Endothelial cell (in vitro differentiated cells): ENCODE measurements at regions not wholly inside any gene's neighbourhood (a gene's known extent, or its start where the extent isn't known, plus 50 kb on each side); places are given as distances from the start of the nearest gene placed in this dataset.

Source experiments
- DNase-seq: peaks from one replicate; pipeline ENCODE4 v3.0.0; 2021; ENCODE audit warnings: low spot score
- H3K27ac Mint-ChIP-seq: one replicate; pipeline ENCODE4 v1.8.0; 2021; ENCODE audit warnings: mixed read lengths, inconsistent platforms; ENCODE audit not compliant: unreplicated experiment
- H3K27me3 Mint-ChIP-seq: one replicate; pipeline ENCODE4 v1.8.0; 2021; ENCODE audit warnings: mild to moderate bottlenecking, moderate library complexity, mixed read lengths, inconsistent platforms; ENCODE audit not compliant: unreplicated experiment
- H3K36me3 Mint-ChIP-seq: one replicate; pipeline ENCODE4 v1.8.0; 2021; ENCODE audit warnings: mild to moderate bottlenecking, low read depth, mixed read lengths, inconsistent platforms; ENCODE audit not compliant: unreplicated experiment
- H3K4me1 Mint-ChIP-seq: one replicate; pipeline ENCODE4 v1.8.0; 2021; ENCODE audit warnings: mild to moderate bottlenecking, mixed read lengths, inconsistent platforms; ENCODE audit not compliant: unreplicated experiment
- H3K4me3 Mint-ChIP-seq: one replicate; pipeline ENCODE4 v1.8.0; 2021; ENCODE audit warnings: mild to moderate bottlenecking, mixed read lengths, inconsistent platforms; ENCODE audit not compliant: unreplicated experiment
- H3K9me3 Mint-ChIP-seq: one replicate; pipeline ENCODE4 v1.8.0; 2021; ENCODE audit warnings: mixed read lengths, inconsistent platforms; ENCODE audit not compliant: unreplicated experiment
- CTCF ChIP-seq: fragments of 200-600 bp; sonication (generic); IDR thresholded peaks from one replicate; pipeline ENCODE4 v1.5.0; 2021; ENCODE audit warnings: antibody characterized with exemption; ENCODE audit not compliant: unreplicated experiment

GRCh38 chr18:60146220-60146960, 226.2 kb downstream of the MC4R start:
- Mint-ChIP-seq H3K4me3 (no peak overlapping the region), H3K36me3 (no peaks in the 10 kb centered on the region), H3K27me3 (no peaks in the 10 kb centered on the region), H3K27ac (no peak overlapping the region), H3K9me3 (no peaks in the 10 kb centered on the region), H3K4me1 (no peaks in the 10 kb centered on the region)
- no peak for DNase-seq
- no peak for TF ChIP-seq CTCF

GRCh38 chr18:60145776-60146175, 226.8 kb downstream of the MC4R start:
- H3K27ac Mint-ChIP-seq: no peak overlapping the region
- no peak for DNase-seq
- H3K27me3 Mint-ChIP-seq: no peaks in the 10 kb centered on the region

GRCh38 chr18:60134806-60135205, 235.0 kb downstream of the PMAIP1 start:
- TF ChIP-seq CTCF: no peak
- Mint-ChIP-seq H3K27ac (no peak overlapping the region), H3K27me3 (peaks cover 4% of the 10 kb centered on the region), H3K9me3 (no peaks in the 10 kb centered on the region), H3K36me3 (no peaks in the 10 kb centered on the region), H3K4me3 (no peak overlapping the region), H3K4me1 (no peaks in the 10 kb centered on the region)
- DNase-seq: no peak

More at GRCh38 chr18:60145776-60146175, 226.8 kb downstream of the MC4R start:
- no peak for TF ChIP-seq CTCF
- Mint-ChIP-seq H3K4me3 (no peak overlapping the region), H3K9me3 (no peaks in the 10 kb centered on the region), H3K36me3 (no peaks in the 10 kb centered on the region), H3K4me1 (no peaks in the 10 kb centered on the region)

GRCh38 chr18:60130284-60130683, 230.5 kb downstream of the PMAIP1 start:
- no peak for TF ChIP-seq CTCF
- no peak overlapping the region for H3K4me3 Mint-ChIP-seq

GRCh38 chr18:60123031-60123430, 223.2 kb downstream of the PMAIP1 start:
- Mint-ChIP-seq H3K4me1 (no peaks in the 10 kb centered on the region), H3K36me3 (no peaks in the 10 kb centered on the region), H3K4me3 (no peak overlapping the region), H3K9me3 (no peaks in the 10 kb centered on the region), H3K27ac (no peak overlapping the region), H3K27me3 (no peaks in the 10 kb centered on the region)
- TF ChIP-seq CTCF: no peak
- DNase-seq: no peak

More at GRCh38 chr18:60130284-60130683, 230.5 kb downstream of the PMAIP1 start:
- H3K4me1 Mint-ChIP-seq: no peaks in the 10 kb centered on the region
- no peaks in the 10 kb centered on the region for H3K36me3 Mint-ChIP-seq
- no peaks in the 10 kb centered on the region for H3K9me3 Mint-ChIP-seq
- no peak overlapping the region for H3K27ac Mint-ChIP-seq
- peaks cover 4% of the 10 kb centered on the region for H3K27me3 Mint-ChIP-seq
- DNase-seq: no peak
